Activated CD8-positive, alpha-beta memory T cell treated with anti-CD3 and anti-CD28 coated beads, Interleukin-2, amount 10 ng/mL, durations not matched to agents 7 days and 5 days (primary cell): ENCODE measurements at regions not wholly inside any gene's neighbourhood (a gene's known extent, or its start where the extent isn't known, plus 50 kb on each side); places are given as distances from the start of the nearest gene placed in this dataset.

Experiments
- ATAC-seq: fragments of 150-1000 bp; cut with Tn5 transposase; one replicate; pipeline ENCODE4 v1.10.0; 2021; ENCODE audit warnings: moderate library complexity
- CTCF ChIA-PET: fragments of 350-600 bp; sonication (Branson Sonifier 250); formaldehyde crosslinking; loops from one replicate; lab custom pipeline; 2021; ENCODE audit warnings: antibody characterized with exemption; lab: Charles Lee
- DNase-seq: peaks from one replicate; pipeline ENCODE4 v3.0.0-alpha.2; 2020
- H3K27ac Mint-ChIP-seq: one replicate; pipeline ENCODE4 v1.8.0; 2021; ENCODE audit warnings: mild to moderate bottlenecking, mixed read lengths
- H3K27me3 Mint-ChIP-seq: one replicate; pipeline ENCODE4 v1.8.0; 2021; ENCODE audit warnings: mixed read lengths
- H3K36me3 Mint-ChIP-seq: one replicate; pipeline ENCODE4 v1.8.0; 2021; ENCODE audit warnings: mild to moderate bottlenecking, mixed read lengths
- H3K4me1 Mint-ChIP-seq: one replicate; pipeline ENCODE4 v1.8.0; 2021; ENCODE audit warnings: mixed read lengths
- H3K4me3 Mint-ChIP-seq: one replicate; pipeline ENCODE4 v1.8.0; 2021; ENCODE audit warnings: mild to moderate bottlenecking, moderate library complexity, mixed read lengths
- H3K9me3 Mint-ChIP-seq: one replicate; pipeline ENCODE4 v1.8.0; 2022; ENCODE audit warnings: low read depth, mixed read lengths

- DNase-seq (no peak), ATAC-seq (no peak)
- Mint-ChIP-seq H3K9me3 (peaks cover 6% of the 10 kb centered on the region), H3K4me1 (no peaks in the 10 kb centered on the region), H3K4me3 (no peak overlapping the region), H3K27me3 (no peaks in the 10 kb centered on the region), H3K27ac (no peak overlapping the region), H3K36me3 (no peaks in the 10 kb centered on the region)
- CTCF ChIA-PET = no interaction called here
Observed at GRCh38 chr11:16474659-16475058, 118.3 kb upstream of the SOX6 start.

- H3K27ac Mint-ChIP-seq = no peak overlapping the region
- CTCF ChIA-PET = no interaction called here
- H3K9me3 Mint-ChIP-seq = peaks cover 9% of the 10 kb centered on the region
- no peaks in the 10 kb centered on the region for H3K27me3 Mint-ChIP-seq
- no peaks in the 10 kb centered on the region for H3K4me1 Mint-ChIP-seq
- H3K36me3 Mint-ChIP-seq = no peaks in the 10 kb centered on the region
- DNase-seq (no peak), ATAC-seq (no peak)
- no peak overlapping the region for H3K4me3 Mint-ChIP-seq
Observed at GRCh38 chr11:16469968-16470367, 113.6 kb upstream of the SOX6 start.

DNA sequence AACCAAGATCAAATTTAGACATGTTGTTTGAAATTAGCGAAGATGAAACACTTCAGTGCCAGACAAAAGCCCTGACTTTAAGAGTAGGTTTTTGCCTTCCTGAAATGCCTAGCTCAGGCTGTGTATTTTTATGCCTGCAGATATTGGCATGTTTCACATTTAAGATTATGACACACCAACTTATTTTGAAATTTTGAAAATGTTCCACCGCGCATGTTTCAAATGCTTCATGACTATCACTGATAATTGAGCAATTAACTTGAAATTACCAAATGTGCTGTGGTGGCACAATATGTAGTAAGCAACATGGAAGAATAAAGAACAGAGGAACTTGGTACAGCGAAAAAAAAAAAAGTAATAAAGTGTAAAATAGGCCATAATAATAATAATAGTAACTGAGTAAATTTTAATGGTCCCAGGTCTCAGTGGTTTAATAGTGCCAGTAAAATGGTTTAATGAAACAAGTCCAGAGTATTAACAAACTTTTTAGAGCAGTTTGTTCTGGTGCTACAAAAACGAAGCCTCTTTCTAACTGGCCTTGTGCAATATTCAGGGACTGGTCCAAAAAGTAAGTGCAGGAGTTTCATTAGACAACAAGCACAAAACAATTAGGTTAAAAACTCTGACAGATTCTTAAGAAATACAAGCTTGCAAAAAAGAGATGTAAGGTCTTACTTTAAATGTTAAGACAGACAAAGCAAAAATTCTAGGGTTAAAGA lies 112.5 kb upstream of the SOX6 start:
- no peak overlapping the region for H3K27ac Mint-ChIP-seq
- H3K4me1 Mint-ChIP-seq = no peaks in the 10 kb centered on the region
- CTCF ChIA-PET = no interaction called here
- no peak for ATAC-seq
- H3K27me3 Mint-ChIP-seq = no peaks in the 10 kb centered on the region
- no peaks in the 10 kb centered on the region for H3K36me3 Mint-ChIP-seq
- no peak for DNase-seq
- H3K9me3 Mint-ChIP-seq = peaks cover 7% of the 10 kb centered on the region
- H3K4me3 Mint-ChIP-seq = no peak overlapping the region

DNA sequence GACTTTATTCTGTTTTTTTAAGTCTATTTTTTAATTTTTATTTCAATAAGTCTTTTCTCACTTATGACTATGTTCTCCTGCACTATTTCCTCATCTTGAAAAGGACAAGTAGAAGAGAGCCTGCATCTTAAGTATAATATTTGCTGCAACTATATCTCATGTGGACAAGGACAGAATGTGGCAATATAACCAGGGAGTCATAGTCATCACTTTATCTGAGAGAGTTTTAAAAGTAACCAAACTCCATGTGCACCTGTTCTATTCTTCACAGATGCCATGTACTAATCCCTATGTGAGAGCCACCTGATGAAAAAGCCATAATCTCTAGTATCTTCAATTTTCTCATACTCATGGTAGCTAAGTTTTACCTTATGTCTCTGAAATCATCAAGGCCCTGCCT lies 104.2 kb upstream of the SOX6 start:
- H3K27me3 Mint-ChIP-seq = no peaks in the 10 kb centered on the region
- H3K36me3 Mint-ChIP-seq = no peaks in the 10 kb centered on the region
- no peak overlapping the region for H3K27ac Mint-ChIP-seq
- no peaks in the 10 kb centered on the region for H3K4me1 Mint-ChIP-seq
- DNase-seq (no peak), ATAC-seq (no peak)
- CTCF ChIA-PET = no interaction called here
- peaks cover 2% of the 10 kb centered on the region for H3K9me3 Mint-ChIP-seq
- H3K4me3 Mint-ChIP-seq = no peak overlapping the region

GRCh38 chr11:16456366-16456765 lies 100.0 kb upstream of the SOX6 start:
- CTCF ChIA-PET = no interaction called here
- no peak for ATAC-seq
- Mint-ChIP-seq H3K36me3 (no peaks in the 10 kb centered on the region), H3K4me1 (no peaks in the 10 kb centered on the region), H3K27ac (no peak overlapping the region), H3K9me3 (peaks cover 2% of the 10 kb centered on the region), H3K4me3 (no peak overlapping the region), H3K27me3 (no peaks in the 10 kb centered on the region)
- no peak for DNase-seq

DNA sequence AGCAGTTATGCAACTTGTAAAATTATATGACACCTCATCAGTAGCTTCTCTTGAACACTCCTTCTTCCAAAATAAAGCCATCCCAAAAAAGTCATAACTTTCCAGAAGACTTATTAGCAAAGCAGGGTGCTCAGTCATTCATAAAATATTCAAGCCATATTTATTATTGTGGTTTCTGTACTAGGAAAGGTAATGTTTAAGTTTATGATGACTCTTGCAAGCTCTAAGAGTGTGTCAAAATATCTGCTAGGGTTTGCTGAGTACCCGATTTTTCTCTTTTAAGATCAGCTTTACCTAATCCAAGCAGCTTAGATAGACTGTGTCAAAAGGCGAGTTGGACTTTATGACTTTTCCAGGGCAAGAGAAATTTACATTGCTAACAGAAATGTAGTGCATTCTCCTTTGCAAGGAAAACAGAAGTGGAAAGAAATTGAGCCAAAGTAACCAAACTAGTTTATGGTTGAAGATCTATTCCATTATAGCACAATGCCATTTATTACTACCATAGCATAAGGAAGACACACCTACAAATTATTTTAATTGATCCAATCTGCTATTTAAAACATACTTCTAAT lies 98.0 kb upstream of the SOX6 start:
- CTCF ChIA-PET = no interaction called here

DNA sequence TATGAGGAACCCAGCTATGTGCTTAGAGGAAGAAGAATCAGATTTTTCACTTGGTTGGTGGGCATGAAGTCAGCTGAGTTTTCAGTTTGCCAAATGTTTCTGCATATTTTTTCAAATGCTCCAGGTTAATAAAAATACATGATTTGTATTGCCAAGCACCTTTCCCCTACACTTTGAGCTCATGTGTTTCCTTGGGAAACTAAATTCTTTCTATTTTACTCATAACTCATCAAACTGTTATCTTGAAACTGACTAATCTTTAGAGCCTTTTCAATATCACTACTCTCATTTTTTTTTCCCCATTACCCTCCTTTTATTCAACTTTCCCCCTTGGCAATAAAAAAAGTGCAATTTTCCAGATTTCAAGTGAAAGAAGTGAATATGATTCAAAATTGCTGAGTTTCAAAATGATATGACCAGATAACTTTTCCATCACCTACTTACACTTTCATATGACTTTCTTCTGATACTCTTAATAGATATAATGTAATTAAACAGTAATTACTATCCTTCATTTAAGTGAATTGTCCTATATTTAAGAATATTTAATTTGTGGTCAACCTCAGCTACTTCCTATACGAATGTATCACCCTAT lies 91.9 kb upstream of the SOX6 start:
- Mint-ChIP-seq H3K27me3 (no peaks in the 10 kb centered on the region), H3K9me3 (no peaks in the 10 kb centered on the region), H3K4me3 (no peak overlapping the region), H3K4me1 (no peaks in the 10 kb centered on the region), H3K36me3 (no peaks in the 10 kb centered on the region), H3K27ac (no peak overlapping the region)
- no peak for DNase-seq
- CTCF ChIA-PET = no interaction called here
- no peak for ATAC-seq

More for the DNA sequence above, 98.0 kb upstream of the SOX6 start:
- Mint-ChIP-seq H3K36me3 (no peaks in the 10 kb centered on the region), H3K4me1 (no peaks in the 10 kb centered on the region), H3K4me3 (no peak overlapping the region), H3K9me3 (peaks cover 2% of the 10 kb centered on the region), H3K27ac (no peak overlapping the region), H3K27me3 (no peaks in the 10 kb centered on the region)
- ATAC-seq = no peak
- no peak for DNase-seq

DNA sequence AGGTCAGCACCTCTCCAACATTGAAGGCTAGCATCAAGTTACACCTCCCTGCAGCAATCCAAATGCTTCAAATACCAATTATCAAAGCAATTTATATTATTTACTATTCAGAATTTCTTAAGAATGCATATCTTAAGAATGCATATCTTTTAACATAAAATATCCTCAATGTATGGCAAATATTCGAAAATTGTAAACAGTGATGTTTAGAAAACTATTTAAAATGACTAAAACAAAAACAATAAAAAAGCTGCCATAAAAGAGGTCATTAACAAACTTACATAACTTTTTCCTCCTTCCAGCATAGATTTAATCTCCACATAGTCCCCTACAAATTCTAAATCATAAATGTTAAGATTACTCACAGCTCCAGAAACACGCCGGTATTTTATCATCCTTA lies 85.1 kb upstream of the SOX6 start:
- no peak for DNase-seq
- no peak overlapping the region for H3K4me3 Mint-ChIP-seq
- CTCF ChIA-PET = no interaction called here
- H3K27me3 Mint-ChIP-seq = no peaks in the 10 kb centered on the region
- H3K9me3 Mint-ChIP-seq = no peaks in the 10 kb centered on the region
- ATAC-seq = no peak
- no peak overlapping the region for H3K27ac Mint-ChIP-seq
- H3K4me1 Mint-ChIP-seq = no peaks in the 10 kb centered on the region
- no peaks in the 10 kb centered on the region for H3K36me3 Mint-ChIP-seq

DNA sequence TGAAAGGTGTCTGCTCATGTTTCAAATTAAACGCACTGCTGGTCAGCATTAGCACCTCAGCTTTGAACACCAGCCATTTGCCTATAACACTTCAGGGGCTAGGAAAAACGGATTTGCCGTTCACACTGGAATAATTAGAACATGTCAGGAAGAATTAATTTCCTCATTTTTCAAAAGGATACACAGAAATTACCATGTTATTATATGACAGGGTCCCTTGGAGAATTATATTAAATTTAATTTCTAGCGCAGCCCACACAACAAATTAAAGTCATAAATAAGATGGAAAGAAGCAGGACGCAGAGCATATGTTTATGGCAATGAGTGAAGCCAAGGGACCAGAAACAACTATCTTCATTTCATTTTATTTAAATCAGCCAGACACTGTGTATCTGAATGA lies 83.8 kb upstream of the SOX6 start:
- ATAC-seq (no peak), DNase-seq (no peak)
- peaks cover 2% of the 10 kb centered on the region for H3K9me3 Mint-ChIP-seq
- CTCF ChIA-PET = no interaction called here
- no peak overlapping the region for H3K4me3 Mint-ChIP-seq
- H3K4me1 Mint-ChIP-seq = no peaks in the 10 kb centered on the region
- no peaks in the 10 kb centered on the region for H3K36me3 Mint-ChIP-seq
- H3K27me3 Mint-ChIP-seq = no peaks in the 10 kb centered on the region
- no peak overlapping the region for H3K27ac Mint-ChIP-seq

DNA sequence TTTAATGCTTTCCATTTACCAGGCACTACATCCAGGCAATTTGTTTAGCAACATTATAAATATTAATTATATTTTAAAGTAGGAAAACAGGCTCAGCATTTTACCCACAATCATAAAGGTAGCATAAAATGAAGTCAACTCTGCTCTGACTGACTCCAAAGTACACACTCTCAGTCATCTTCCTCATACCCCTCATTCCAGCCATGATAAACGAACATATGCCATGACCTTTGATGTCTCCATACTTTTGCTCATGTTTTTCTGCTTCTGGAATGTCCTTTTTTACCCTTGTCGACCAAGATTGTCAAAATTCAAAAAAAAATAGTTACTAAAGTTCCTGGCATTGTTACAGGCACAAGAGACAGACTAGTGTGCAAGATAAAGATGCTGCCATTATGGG lies 77.7 kb upstream of the SOX6 start:
- Mint-ChIP-seq H3K36me3 (no peaks in the 10 kb centered on the region), H3K27ac (no peak overlapping the region), H3K9me3 (peaks cover 17% of the 10 kb centered on the region), H3K27me3 (no peaks in the 10 kb centered on the region), H3K4me3 (no peak overlapping the region), H3K4me1 (no peaks in the 10 kb centered on the region)
- no peak for ATAC-seq
- DNase-seq = no peak
- CTCF ChIA-PET = no interaction called here

- DNase-seq = no peak
- CTCF ChIA-PET = no interaction called here
Observed at GRCh38 chr11:16430674-16431073, 74.3 kb upstream of the SOX6 start.

DNA sequence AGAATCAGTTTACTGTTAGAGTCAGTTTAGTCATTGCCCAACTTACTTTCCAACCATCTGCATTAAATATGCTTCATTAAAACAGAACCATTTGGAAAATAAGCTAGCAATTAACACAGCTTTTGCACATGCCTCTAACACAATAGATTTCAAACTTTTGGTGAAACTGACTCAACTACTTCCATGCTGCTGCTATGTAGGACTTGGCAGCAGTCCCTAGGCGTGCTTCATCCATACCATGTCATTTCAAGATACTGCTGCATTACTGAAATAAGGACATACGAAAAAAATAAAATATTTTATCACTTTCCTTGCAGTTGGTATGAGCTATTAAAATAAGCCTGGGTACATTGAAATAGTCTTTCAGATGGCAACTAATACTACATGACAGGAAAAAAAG lies 65.5 kb upstream of the SOX6 start:
- no peaks in the 10 kb centered on the region for H3K36me3 Mint-ChIP-seq
- no peaks in the 10 kb centered on the region for H3K4me1 Mint-ChIP-seq
- ATAC-seq (no peak), DNase-seq (no peak)
- no peaks in the 10 kb centered on the region for H3K27me3 Mint-ChIP-seq
- no peak overlapping the region for H3K4me3 Mint-ChIP-seq
- H3K27ac Mint-ChIP-seq = no peak overlapping the region
- H3K9me3 Mint-ChIP-seq = peaks cover 10% of the 10 kb centered on the region
- CTCF ChIA-PET = no interaction called here

More at GRCh38 chr11:16430674-16431073, 74.3 kb upstream of the SOX6 start:
- Mint-ChIP-seq H3K27me3 (no peaks in the 10 kb centered on the region), H3K9me3 (peaks cover 17% of the 10 kb centered on the region), H3K4me3 (no peak overlapping the region), H3K36me3 (no peaks in the 10 kb centered on the region), H3K4me1 (no peaks in the 10 kb centered on the region), H3K27ac (no peak overlapping the region)
- no peak for ATAC-seq

- H3K27me3 Mint-ChIP-seq = no peaks in the 10 kb centered on the region
- H3K4me1 Mint-ChIP-seq = no peaks in the 10 kb centered on the region
- H3K27ac Mint-ChIP-seq = no peak overlapping the region
- H3K9me3 Mint-ChIP-seq = peaks cover 2% of the 10 kb centered on the region
- CTCF ChIA-PET = no interaction called here
- DNase-seq = no peak
- ATAC-seq = no peak
- H3K4me3 Mint-ChIP-seq = no peak overlapping the region
- no peaks in the 10 kb centered on the region for H3K36me3 Mint-ChIP-seq
Observed at GRCh38 chr11:16418428-16419097, 62.2 kb upstream of the SOX6 start.
